ENCODE measurements at regions not wholly inside any gene's neighbourhood (a gene's known extent, or its start where the extent isn't known, plus 50 kb on each side); places are given as distances from the start of the nearest gene placed in this dataset.

DNA sequence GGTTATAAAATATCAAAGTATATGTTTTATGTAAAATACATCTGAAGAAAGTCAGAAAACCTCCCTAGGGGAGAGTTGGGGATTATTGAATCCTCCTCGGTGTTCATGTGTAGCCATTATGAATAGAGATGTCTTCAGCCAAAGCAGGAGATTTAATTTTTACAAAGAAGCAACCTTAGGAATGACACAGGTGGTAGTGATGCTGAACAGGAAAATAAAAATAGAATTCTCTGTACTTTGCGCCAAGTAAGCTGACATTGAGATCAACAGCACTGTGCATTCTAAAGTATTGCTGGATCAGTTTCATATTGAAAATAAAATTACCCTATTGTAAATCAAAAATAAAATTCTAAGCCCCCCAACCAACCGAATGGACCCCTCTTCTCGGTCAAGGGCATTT, 132.8 kb upstream of the TRHDE start:
- TF ChIP-seq E2F4 (CRISPR knock-in tag; IDR thresholded peaks at IDR 0.05; ENCODE audit: borderline replicate concordance, low read depth) = no peak
- TF ChIP-seq, protein P1, sequence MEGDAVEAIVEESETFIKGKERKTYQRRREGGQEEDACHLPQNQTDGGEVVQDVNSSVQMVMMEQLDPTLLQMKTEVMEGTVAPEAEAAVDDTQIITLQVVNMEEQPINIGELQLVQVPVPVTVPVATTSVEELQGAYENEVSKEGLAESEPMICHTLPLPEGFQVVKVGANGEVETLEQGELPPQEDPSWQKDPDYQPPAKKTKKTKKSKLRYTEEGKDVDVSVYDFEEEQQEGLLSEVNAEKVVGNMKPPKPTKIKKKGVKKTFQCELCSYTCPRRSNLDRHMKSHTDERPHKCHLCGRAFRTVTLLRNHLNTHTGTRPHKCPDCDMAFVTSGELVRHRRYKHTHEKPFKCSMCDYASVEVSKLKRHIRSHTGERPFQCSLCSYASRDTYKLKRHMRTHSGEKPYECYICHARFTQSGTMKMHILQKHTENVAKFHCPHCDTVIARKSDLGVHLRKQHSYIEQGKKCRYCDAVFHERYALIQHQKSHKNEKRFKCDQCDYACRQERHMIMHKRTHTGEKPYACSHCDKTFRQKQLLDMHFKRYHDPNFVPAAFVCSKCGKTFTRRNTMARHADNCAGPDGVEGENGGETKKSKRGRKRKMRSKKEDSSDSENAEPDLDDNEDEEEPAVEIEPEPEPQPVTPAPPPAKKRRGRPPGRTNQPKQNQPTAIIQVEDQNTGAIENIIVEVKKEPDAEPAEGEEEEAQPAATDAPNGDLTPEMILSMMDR (IDR thresholded peaks at IDR 0.05) = no peak
- TF ChIP-seq, protein P2, sequence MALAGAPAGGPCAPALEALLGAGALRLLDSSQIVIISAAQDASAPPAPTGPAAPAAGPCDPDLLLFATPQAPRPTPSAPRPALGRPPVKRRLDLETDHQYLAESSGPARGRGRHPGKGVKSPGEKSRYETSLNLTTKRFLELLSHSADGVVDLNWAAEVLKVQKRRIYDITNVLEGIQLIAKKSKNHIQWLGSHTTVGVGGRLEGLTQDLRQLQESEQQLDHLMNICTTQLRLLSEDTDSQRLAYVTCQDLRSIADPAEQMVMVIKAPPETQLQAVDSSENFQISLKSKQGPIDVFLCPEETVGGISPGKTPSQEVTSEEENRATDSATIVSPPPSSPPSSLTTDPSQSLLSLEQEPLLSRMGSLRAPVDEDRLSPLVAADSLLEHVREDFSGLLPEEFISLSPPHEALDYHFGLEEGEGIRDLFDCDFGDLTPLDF (CRISPR knock-in tag; IDR thresholded peaks at IDR 0.05) = no peak
- TF ChIP-seq KAT7 (CRISPR knock-in tag; IDR thresholded peaks at IDR 0.05; ENCODE audit: borderline replicate concordance) = no peak
- TF ChIP-seq, protein P3, sequence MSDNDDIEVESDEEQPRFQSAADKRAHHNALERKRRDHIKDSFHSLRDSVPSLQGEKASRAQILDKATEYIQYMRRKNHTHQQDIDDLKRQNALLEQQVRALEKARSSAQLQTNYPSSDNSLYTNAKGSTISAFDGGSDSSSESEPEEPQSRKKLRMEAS (CRISPR knock-in tag; IDR thresholded peaks at IDR 0.05) = no peak

All from WTC11 (cell line).